GM21360 (cell line): ENCODE measurements at regions not wholly inside any gene's neighbourhood (a gene's known extent, or its start where the extent isn't known, plus 50 kb on each side); places are given as distances from the start of the nearest gene placed in this dataset.
"Not testable (repeated sequence)": the region's sequence is repeated elsewhere in the genome, so short reads cannot be mapped to it uniquely, and the experiment has no call there.

ENCODE experiments used
- ATAC-seq: cut with Tn5 transposase; IDR thresholded peaks from one replicate; pipeline ENCODE4 v1.9.1; 2021; ENCODE audit warnings: mild to moderate bottlenecking, moderate library complexity; ENCODE audit not compliant: unreplicated experiment

- ATAC-seq: no peak
Measured at GRCh38 chr4:117533501-117533900, 448.1 kb upstream of the TRAM1L1 start.

- ATAC-seq: no peak
Measured at GRCh38 chr4:117545039-117545438, 459.7 kb upstream of the TRAM1L1 start.

GRCh38 chr4:117549524-117549923, 464.1 kb upstream of the TRAM1L1 start:
- ATAC-seq: no peak

- ATAC-seq: no peak
Measured at GRCh38 chr4:117550085-117550484, 464.7 kb upstream of the TRAM1L1 start.

- ATAC-seq: no peak
Measured at GRCh38 chr4:117560329-117560728, 474.0 kb upstream of the NDST3 start.

- no peak for ATAC-seq
Measured at GRCh38 chr4:117574085-117574484, 460.2 kb upstream of the NDST3 start.

GRCh38 chr4:117575850-117576249, 458.4 kb upstream of the NDST3 start:
- ATAC-seq: no peak

- no peak for ATAC-seq
Measured at GRCh38 chr4:117577686-117578311, 456.5 kb upstream of the NDST3 start.

GRCh38 chr4:117588771-117589170, 445.5 kb upstream of the NDST3 start:
- ATAC-seq: no peak

- ATAC-seq: no peak
Measured at GRCh38 chr4:117596917-117597480, 437.3 kb upstream of the NDST3 start.

GRCh38 chr4:117599393-117599792, 434.9 kb upstream of the NDST3 start:
- not testable (repeated sequence) for ATAC-seq

- not testable (repeated sequence) for ATAC-seq
Measured at GRCh38 chr4:117600936-117601335, 433.4 kb upstream of the NDST3 start.

GRCh38 chr4:117610706-117611308, 423.5 kb upstream of the NDST3 start:
- ATAC-seq: no peak

- no peak for ATAC-seq
Measured at GRCh38 chr4:117621673-117622072, 412.6 kb upstream of the NDST3 start.

- ATAC-seq: no peak
Measured at GRCh38 chr4:117623326-117623725, 411.0 kb upstream of the NDST3 start.

- ATAC-seq: no peak
Measured at GRCh38 chr4:117626664-117627063, 407.6 kb upstream of the NDST3 start.

- ATAC-seq: no peak
Measured at GRCh38 chr4:117634716-117635115, 399.6 kb upstream of the NDST3 start.

GRCh38 chr4:117637347-117637746, 396.9 kb upstream of the NDST3 start:
- no peak for ATAC-seq

GRCh38 chr4:117640836-117641235, 393.4 kb upstream of the NDST3 start:
- ATAC-seq: no peak

- ATAC-seq: no peak
Measured at GRCh38 chr4:117641519-117641918, 392.8 kb upstream of the NDST3 start.

- ATAC-seq: no peak
Measured at GRCh38 chr4:117654079-117654478, 380.2 kb upstream of the NDST3 start.

- ATAC-seq: no peak
Measured at GRCh38 chr4:117660668-117661067, 373.6 kb upstream of the NDST3 start.
